ENCODE measurements at regions not wholly inside any gene's neighbourhood (a gene's known extent, or its start where the extent isn't known, plus 50 kb on each side); places are given as distances from the start of the nearest gene placed in this dataset.

GRCh38 chr5:5085381-5085780 is 54.7 kb upstream of the ADAMTS16 start:
- Histone ChIP-seq H3K4me1 (ENCODE audit: control insufficient read depth, insufficient read depth, low read length) (no peaks in the 10 kb centered on the region), H3K4me3 (ENCODE audit: low read length) (no peak overlapping the region), H3K27ac (ENCODE audit: low read depth, low read length) (no peak overlapping the region), H3K27me3 (ENCODE audit: control insufficient read depth, insufficient read depth, low read length, poor library complexity, severe bottlenecking) (no peaks in the 10 kb centered on the region), H3K9ac (ENCODE audit: extremely low read depth, low read length, poor library complexity, severe bottlenecking) (no peak overlapping the region), H3K36me3 (ENCODE audit: control insufficient read depth, insufficient read depth, low read length) (no peaks in the 10 kb centered on the region), H3K9me3 (ENCODE audit: control insufficient read depth, low read length) (no peaks in the 10 kb centered on the region)
- Mint-ChIP-seq H3K4me3 (no peak overlapping the region), H3K9me3 (peaks cover 4% of the 10 kb centered on the region), H3K27ac (no peak overlapping the region), H3K4me1 (peaks cover 2% of the 10 kb centered on the region), H3K27me3 (ENCODE audit: insufficient read depth) (peaks cover 2% of the 10 kb centered on the region), H3K36me3 (ENCODE audit: low read depth) (no peaks in the 10 kb centered on the region)
- no peak for TF ChIP-seq CTCF (conservative IDR thresholded peaks at IDR 0.05)
- WGBS, 2 experiments (ENCODE audit: insufficient coverage in 1 of 2, insufficient read length in 1 of 2): 80% methylated on average over 1 of the region's 1 CpG; no CpG with 5 or more reads in 1 of the 2 experiments
- no peak for DNase-seq

GRCh38 chr5:5089895-5090649 is 50.1 kb upstream of the ADAMTS16 start:
- H3K9me3 ChIP-seq (ENCODE audit: control insufficient read depth, low read length): no peaks in the 10 kb centered on the region
- no peaks in the 10 kb centered on the region for H3K27me3 ChIP-seq (ENCODE audit: control insufficient read depth, insufficient read depth, low read length, poor library complexity, severe bottlenecking)
- no peak for DNase-seq
- Mint-ChIP-seq H3K4me3 (no peak overlapping the region), H3K9me3 (peaks cover 3% of the 10 kb centered on the region), H3K4me1 (peaks cover 2% of the 10 kb centered on the region), H3K27ac (no peak overlapping the region), H3K36me3 (ENCODE audit: low read depth) (no peaks in the 10 kb centered on the region), H3K27me3 (ENCODE audit: insufficient read depth) (no peaks in the 10 kb centered on the region)
- no peak overlapping the region for H3K9ac ChIP-seq (ENCODE audit: extremely low read depth, low read length, poor library complexity, severe bottlenecking)
- TF ChIP-seq CTCF (conservative IDR thresholded peaks at IDR 0.05): no peak
- no peaks in the 10 kb centered on the region for H3K36me3 ChIP-seq (ENCODE audit: control insufficient read depth, insufficient read depth, low read length)
- no peaks in the 10 kb centered on the region for H3K4me1 ChIP-seq (ENCODE audit: control insufficient read depth, insufficient read depth, low read length)
- no peak overlapping the region for H3K4me3 ChIP-seq (ENCODE audit: low read length)
- WGBS, 2 experiments (ENCODE audit: insufficient coverage in 1 of 2, insufficient read length in 1 of 2): 84 to 93% methylated on average over 3 of the region's 3 CpGs
- no peak overlapping the region for H3K27ac ChIP-seq (ENCODE audit: low read depth, low read length)

Measured in endodermal cell (in vitro differentiated cells).